Activated naive CD4-positive, alpha-beta T cell treated with anti-CD3 and anti-CD28 coated beads, Interleukin-2, amount 50 U/mL, for 24 hours (primary cell): ENCODE measurements at regions not wholly inside any gene's neighbourhood (a gene's known extent, or its start where the extent isn't known, plus 50 kb on each side); places are given as distances from the start of the nearest gene placed in this dataset.
"Not testable (repeated sequence)": the region's sequence is repeated elsewhere in the genome, so short reads cannot be mapped to it uniquely, and the experiment has no call there.

Experiments used
- H3K27ac Mint-ChIP-seq: one replicate; pipeline ENCODE4 v1.8.0; 2021; ENCODE audit warnings: mild to moderate bottlenecking, mixed read lengths
- H3K27me3 Mint-ChIP-seq: one replicate; pipeline ENCODE4 v1.8.0; 2021; ENCODE audit warnings: mixed read lengths
- H3K36me3 Mint-ChIP-seq: one replicate; pipeline ENCODE4 v1.8.0; 2021; ENCODE audit warnings: mixed read lengths
- H3K4me1 Mint-ChIP-seq: one replicate; pipeline ENCODE4 v1.8.0; 2021; ENCODE audit warnings: mixed read lengths
- H3K4me3 Mint-ChIP-seq: one replicate; pipeline ENCODE4 v1.8.0; 2021; ENCODE audit warnings: mild to moderate bottlenecking, mixed read lengths
- H3K9me3 Mint-ChIP-seq: one replicate; pipeline ENCODE4 v1.8.0; 2021; ENCODE audit warnings: mixed read lengths

DNA sequence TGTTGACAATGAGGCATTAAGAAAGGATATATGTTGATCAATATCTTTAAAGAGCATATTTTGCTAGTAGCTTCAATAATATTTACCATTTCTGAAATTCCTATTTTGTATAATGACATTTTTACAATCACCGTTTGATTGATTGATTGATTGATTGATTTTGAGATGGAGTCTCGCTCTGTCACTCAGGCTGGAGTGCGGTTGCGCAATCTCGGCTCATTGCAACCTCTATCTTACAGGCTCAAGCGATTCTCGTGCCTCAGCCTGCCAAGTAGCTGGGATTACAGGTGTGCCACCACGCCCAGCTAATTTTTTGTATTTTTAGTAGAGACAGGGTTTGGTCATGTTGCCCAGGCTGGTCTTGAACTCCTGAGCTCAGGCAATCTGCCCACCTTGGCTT is 150.9 kb upstream of the TEX13D start:
- not testable (repeated sequence) for H3K4me3 Mint-ChIP-seq, H3K36me3 Mint-ChIP-seq, H3K4me1 Mint-ChIP-seq, H3K9me3 Mint-ChIP-seq, H3K27ac Mint-ChIP-seq, H3K27me3 Mint-ChIP-seq

DNA sequence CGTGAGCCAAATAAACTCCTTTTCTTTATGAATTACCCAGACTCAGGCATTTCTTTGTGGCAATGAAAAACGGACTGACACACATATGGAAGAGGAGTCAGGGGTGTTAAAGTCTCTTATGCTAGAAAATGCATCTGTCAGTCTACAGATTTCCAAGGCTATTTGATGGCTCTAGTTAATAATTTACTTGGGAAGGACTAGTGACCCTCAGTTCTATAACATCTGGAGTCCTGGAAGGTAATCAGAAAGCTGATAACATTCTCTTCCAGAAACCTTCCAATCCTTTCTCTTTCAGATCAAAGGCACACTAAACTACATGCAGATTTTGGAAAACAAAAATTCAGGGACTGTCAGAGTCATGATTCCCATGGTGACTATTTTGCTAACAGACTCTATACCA is 142.0 kb upstream of the TEX13D start:
- no peaks in the 10 kb centered on the region for H3K9me3 Mint-ChIP-seq

DNA sequence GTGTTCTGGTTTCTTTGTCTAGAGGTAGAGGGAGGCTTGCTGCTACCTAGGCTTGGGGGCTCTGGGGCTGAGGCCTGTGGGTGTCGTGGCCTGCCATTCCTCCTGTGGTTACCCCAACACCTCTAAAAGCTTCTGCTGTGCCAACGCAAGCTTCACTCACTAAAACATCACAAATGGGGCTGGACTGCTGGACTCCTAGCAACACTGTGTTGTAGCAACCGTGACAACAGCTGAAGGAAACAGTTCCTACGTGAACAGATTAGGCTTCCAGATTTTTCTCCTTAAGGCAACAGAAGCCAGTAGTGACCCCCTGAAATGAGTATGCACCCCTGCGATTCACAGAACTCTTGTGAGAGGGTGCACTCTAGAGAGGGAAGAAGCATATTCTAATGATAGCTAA is 138.3 kb upstream of the TEX13D start:
- Mint-ChIP-seq H3K36me3 (no peaks in the 10 kb centered on the region), H3K4me3 (no peak overlapping the region), H3K9me3 (no peaks in the 10 kb centered on the region), H3K27me3 (no peaks in the 10 kb centered on the region), H3K4me1 (no peaks in the 10 kb centered on the region), H3K27ac (no peak overlapping the region)

More for the DNA sequence above, 142.0 kb upstream of the TEX13D start:
- Mint-ChIP-seq H3K36me3 (no peaks in the 10 kb centered on the region), H3K4me1 (no peaks in the 10 kb centered on the region), H3K27ac (no peak overlapping the region), H3K4me3 (no peak overlapping the region), H3K27me3 (no peaks in the 10 kb centered on the region)

DNA sequence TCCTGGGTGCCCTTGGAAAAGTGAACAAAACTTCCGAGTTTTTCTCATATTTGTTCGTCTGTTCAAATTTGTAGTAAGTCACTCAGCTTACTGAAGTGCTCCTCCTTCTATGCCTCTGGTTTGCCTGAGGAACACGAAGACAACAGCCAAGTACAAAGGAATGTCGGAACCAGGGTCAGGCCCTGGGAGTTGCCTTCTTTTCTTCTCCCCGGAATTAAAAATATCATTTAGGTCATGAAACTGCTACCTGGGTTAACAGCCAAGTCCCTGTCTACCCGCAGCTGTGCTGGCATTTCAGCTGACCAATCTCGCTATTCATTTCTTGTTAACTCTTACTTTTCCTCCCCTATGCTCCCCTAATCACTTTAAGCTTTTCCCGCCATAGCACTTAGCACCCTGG is 137.6 kb upstream of the TEX13D start:
- Mint-ChIP-seq H3K36me3 (no peaks in the 10 kb centered on the region), H3K4me3 (no peak overlapping the region), H3K27ac (no peak overlapping the region), H3K9me3 (no peaks in the 10 kb centered on the region), H3K4me1 (no peaks in the 10 kb centered on the region), H3K27me3 (no peaks in the 10 kb centered on the region)

DNA sequence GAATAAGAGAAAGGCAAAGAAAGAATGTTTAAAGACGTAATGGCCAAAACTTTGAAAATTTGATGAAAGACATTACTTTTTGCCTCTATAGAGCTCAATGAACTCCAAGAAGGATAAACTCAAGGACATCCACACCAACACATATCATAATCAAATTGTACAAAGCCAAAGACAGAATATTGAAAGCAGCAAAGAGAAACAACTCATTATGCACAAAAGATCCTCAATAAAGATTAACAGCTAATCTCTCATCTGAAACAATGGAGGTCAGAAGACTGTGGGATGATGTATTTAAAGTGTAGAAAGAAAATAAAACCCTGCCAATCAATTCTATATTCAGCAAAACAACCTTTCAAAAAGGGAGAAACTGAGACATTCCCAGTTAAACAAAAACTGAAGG is 129.1 kb upstream of the TEX13D start:
- Mint-ChIP-seq H3K4me3 (no peak overlapping the region), H3K4me1 (no peaks in the 10 kb centered on the region), H3K27me3 (no peaks in the 10 kb centered on the region), H3K27ac (no peak overlapping the region), H3K9me3 (peaks cover 5% of the 10 kb centered on the region), H3K36me3 (no peaks in the 10 kb centered on the region)

DNA sequence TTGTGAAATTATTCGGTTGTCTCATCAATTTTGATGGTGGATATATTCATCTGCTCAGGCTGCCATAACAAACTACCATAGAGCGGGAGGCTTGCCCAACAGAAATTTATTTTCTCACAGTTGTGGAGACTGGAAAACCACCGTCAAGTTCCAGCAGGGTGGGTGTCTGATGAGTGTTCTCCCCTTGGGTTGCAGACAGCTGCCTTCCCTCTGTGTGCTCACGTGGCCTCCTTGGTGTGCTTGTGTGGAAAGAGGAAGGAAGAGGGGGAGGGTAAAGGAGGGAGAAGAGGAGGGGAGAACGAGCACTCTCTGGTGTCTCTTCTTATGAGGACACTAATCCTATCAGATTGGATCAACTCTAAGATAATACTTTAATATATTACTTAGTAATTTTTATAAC is 123.8 kb upstream of the TEX13D start:
- no peaks in the 10 kb centered on the region for H3K27me3 Mint-ChIP-seq
- no peak overlapping the region for H3K27ac Mint-ChIP-seq
- H3K36me3 Mint-ChIP-seq, result no peaks in the 10 kb centered on the region
- peaks cover 22% of the 10 kb centered on the region for H3K4me1 Mint-ChIP-seq
- no peak overlapping the region for H3K4me3 Mint-ChIP-seq
- no peaks in the 10 kb centered on the region for H3K9me3 Mint-ChIP-seq

DNA sequence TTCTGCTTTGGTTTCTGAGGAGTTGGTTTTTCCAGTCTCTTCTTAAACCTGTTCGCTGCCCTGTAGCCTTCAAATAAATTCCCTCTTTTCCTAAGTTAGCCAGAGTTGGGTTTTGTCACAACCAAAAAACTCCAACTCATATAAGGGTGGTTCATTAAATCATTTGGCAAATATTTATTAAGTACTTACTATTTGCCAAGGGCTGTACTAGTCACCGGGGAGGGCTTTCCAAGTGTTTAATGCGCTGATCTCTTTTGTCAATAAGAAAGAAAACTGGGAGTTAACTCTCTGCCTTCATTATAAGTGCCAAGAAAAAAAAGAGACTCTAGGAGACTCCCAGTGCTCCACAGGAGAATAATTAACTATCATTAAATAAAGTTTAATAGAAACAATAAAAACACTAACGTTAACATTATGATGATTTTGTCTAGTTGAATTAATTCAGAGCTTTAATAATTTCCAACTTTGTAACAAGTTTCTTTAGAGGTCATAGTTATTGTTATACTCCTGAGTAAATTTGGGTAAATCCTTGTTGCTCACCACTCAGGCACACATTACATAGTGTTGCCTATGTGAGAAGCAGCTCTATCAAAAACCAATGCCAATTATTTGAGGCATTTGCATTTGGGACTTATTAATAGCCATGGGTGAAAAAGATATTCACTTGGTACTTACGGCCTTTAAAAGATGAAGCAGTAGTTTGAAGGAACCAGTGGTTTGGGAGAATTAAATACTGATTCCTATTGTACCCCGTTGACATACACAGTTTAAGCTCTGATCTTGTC is 122.5 kb upstream of the TEX13D start:
- Mint-ChIP-seq H3K36me3 (no peaks in the 10 kb centered on the region), H3K27ac (no peak overlapping the region), H3K9me3 (no peaks in the 10 kb centered on the region)

DNA sequence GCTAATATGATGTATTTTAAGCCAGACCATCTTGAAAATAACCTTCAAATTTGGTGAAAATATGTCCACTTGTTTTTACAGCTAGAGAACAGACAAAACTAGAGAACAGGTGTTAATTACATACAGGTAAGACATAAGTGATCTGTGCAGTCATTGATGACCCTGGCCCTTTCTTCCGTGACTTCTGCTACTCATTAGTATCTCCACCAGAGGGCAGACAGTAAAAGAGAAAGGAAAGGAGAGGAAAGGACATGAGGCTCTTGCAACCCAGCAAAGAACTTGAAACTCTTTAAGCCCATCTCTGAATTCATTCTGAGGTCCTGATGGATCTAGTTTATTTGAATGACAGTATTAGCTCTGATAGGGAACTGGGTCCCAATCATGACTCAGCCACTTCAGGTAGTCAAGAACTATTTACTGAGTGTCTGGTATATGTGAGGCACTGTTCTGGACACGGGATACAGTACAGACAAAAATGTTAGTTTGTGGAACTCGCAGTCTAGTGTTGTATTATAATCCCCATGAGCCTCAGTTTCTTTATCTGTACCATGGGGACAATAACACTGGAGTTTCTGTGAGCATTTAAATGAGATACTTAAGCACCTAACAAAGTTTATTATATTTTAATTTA is 121.0 kb upstream of the TEX13D start:
- H3K27ac Mint-ChIP-seq, result peak overlapping the region; percentile 17

More for the DNA sequence above, 122.5 kb upstream of the TEX13D start:
- Mint-ChIP-seq H3K27me3 (no peaks in the 10 kb centered on the region), H3K4me1 (peaks cover 31% of the 10 kb centered on the region), H3K4me3 (no peak overlapping the region)

DNA sequence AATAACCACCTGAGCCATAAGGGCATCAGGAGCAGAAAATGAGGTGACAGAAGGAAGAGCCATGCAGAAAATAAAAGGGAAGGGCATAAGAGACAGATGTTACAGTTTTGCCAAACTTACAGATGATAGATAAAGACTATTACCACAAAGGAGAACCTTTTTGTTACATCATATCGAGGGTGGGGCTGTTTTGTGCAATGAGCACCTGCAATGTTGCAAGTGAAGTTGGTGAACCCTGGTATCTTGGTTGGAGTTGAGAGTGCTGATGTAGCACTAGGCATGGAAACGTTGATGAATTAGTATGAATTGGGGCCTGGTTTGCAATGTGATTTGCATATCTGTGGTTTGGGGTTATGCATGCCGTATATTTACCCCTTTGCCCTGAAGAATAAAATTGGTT is 119.8 kb upstream of the TEX13D start:
- H3K27ac Mint-ChIP-seq, result peak overlapping the region; percentile 85
- peaks cover 1% of the 10 kb centered on the region for H3K36me3 Mint-ChIP-seq
- no peaks in the 10 kb centered on the region for H3K9me3 Mint-ChIP-seq
- H3K4me3 Mint-ChIP-seq, result no peak overlapping the region
- H3K4me1 Mint-ChIP-seq, result peaks cover 57% of the 10 kb centered on the region
- H3K27me3 Mint-ChIP-seq, result no peaks in the 10 kb centered on the region

More for the DNA sequence above, 121.0 kb upstream of the TEX13D start:
- H3K9me3 Mint-ChIP-seq, result no peaks in the 10 kb centered on the region
- H3K36me3 Mint-ChIP-seq, result peaks cover 1% of the 10 kb centered on the region
- H3K27me3 Mint-ChIP-seq, result no peaks in the 10 kb centered on the region
- H3K4me1 Mint-ChIP-seq, result peaks cover 45% of the 10 kb centered on the region
- no peak overlapping the region for H3K4me3 Mint-ChIP-seq

DNA sequence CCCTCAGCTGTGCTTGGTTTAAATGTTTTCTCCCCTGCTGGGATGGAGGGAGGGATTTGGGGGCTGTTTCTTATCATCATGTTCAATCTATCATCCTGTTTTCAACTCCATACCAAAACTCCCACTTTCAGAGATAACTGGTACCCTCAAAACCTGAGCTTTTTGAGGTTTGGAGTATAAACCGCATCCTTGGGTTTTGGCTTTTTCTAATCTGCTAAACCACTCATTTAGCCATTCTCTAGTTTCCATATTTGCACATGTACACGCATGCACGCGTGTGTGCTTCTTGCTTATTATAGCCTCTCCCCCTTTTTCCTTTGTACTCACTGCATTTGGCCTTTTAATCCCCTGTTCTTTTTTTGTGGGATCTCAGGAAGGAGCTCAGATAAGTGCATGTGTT is 116.7 kb upstream of the TEX13D start:
- no peak overlapping the region for H3K4me3 Mint-ChIP-seq
- peak overlapping the region; percentile 55 for H3K27ac Mint-ChIP-seq
- H3K27me3 Mint-ChIP-seq, result no peaks in the 10 kb centered on the region
- peaks cover 82% of the 10 kb centered on the region for H3K4me1 Mint-ChIP-seq
- H3K36me3 Mint-ChIP-seq, result peaks cover 1% of the 10 kb centered on the region
- H3K9me3 Mint-ChIP-seq, result no peaks in the 10 kb centered on the region

DNA sequence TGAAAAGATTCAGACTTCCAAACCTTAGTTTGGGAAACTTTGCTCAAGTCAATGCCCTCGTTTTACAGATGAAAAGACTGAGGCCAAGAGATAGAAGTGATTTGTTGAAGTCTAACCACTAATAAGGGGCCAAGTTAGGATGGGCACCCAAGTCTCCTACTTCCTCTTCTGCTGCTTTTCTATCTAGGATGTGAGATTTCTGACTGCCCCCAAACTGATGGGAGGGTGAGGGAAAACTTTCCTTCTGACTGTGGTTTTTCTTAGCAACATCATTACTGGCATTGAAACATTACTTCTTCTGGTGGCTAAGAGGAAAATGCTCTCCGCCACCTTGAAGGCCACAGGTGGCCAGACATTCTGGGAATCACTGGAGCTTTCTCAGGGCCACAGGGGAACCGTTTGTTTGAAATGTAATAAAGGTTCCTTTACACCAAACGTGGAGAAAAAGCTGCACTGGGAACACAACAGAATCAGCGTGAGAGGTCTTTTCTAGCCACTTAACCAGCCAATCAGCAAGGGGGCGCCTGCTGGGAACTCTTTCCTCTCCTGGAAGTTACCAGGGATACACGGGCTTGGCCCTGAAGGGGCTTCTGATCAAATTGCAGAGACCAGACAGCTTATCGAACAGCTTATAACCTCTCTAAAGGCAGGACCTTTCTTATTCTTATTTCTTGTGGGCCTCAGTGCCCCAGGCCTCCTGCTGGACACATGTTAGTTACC is 115.9 kb upstream of the TEX13D start:
- no peaks in the 10 kb centered on the region for H3K27me3 Mint-ChIP-seq
- peaks cover 83% of the 10 kb centered on the region for H3K4me1 Mint-ChIP-seq
- no peaks in the 10 kb centered on the region for H3K9me3 Mint-ChIP-seq
- peak overlapping the region; percentile 97 for H3K27ac Mint-ChIP-seq
- peak overlapping the region; percentile 15 for H3K4me3 Mint-ChIP-seq
- H3K36me3 Mint-ChIP-seq, result peaks cover 1% of the 10 kb centered on the region

DNA sequence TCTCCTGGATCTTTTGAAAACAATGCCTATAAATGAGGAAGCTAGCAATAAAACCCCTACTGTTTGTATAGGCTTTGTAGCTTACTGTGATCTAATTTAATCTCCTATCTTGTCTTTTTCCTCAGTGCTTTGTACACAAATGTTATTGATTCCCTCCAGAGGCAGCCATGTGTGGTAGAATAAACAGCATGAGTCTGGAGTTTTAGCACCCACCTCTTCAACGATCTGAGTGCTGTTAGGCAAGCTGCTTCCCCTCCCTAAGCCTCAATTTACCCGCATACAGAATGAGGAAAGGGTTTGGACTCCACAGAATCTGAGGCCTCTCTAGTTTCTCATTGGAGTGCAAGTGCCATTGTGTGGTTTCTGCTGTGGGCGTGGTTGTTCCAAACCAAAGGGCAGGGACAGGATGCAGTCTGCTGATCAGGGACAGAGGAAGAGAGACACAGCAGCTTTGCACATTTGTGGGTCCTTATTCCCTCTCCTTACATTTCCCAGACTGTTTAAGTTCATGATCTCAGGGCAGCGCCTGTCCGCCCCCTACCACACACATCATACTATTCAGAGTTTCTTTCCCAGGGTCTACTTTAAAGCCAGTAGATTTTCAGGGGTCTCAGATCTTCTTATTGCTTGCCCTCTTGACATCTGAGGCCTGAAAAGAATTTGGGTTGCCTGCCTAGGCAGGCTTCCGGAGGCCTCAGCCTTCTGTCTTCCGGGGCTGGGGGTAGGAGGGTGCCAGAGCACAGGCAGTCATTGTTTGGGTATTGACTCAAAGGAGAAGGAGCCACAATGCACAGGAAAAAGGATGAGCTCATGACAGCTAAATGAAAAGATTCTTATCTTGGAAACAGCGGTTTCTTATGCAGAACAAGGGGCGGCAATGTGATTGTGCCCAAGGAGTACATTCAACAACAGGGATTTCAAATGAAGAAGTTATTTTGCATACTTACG is 114.9 kb upstream of the TEX13D start:
- Mint-ChIP-seq H3K27ac (peak overlapping the region; percentile 97), H3K4me3 (peak overlapping the region; percentile 84), H3K9me3 (no peaks in the 10 kb centered on the region), H3K36me3 (peaks cover 1% of the 10 kb centered on the region), H3K4me1 (peaks cover 83% of the 10 kb centered on the region), H3K27me3 (no peaks in the 10 kb centered on the region)

DNA sequence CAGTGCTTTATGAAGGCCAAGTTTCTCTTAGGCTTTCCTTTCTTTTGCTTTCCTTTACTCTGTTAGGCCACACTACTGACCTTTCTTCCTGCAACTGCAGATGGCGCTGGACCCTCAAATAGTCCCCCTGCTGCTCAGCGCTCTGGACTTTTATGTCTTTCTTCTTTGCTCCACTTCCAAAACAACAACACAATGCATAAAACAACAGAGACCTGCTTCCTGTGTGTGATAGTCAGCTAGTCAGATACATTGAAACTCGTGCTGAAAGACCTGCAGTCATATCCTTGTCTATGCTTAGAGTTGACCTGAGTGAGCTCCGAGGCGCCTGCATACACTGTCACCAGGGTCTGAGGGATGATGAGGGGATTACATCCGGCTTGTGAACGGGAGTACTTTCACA is 108.9 kb upstream of the TEX13D start:
- peaks cover 48% of the 10 kb centered on the region for H3K4me1 Mint-ChIP-seq
- H3K4me3 Mint-ChIP-seq, result no peak overlapping the region
- H3K36me3 Mint-ChIP-seq, result no peaks in the 10 kb centered on the region
- H3K27me3 Mint-ChIP-seq, result no peaks in the 10 kb centered on the region
- H3K9me3 Mint-ChIP-seq, result no peaks in the 10 kb centered on the region
- H3K27ac Mint-ChIP-seq, result peak overlapping the region; percentile 53

DNA sequence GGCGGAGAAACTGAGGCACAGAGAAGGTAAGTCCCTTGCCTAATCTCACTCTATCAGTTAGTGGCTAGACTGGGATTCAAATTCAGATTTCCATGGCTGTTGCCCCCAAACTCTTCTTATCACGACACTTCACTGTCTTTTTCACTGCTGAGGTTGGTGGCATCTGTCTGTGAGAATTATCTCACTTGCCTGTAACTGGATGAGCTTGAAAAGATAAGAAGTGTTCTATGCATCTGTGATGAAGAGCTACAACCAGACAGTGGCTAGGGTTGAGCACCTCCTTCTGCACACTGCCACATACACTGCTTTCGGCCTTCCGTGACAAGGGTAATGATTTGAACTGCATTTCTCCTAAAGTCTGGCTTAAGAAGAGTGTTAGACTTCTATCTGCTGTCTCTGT is 107.9 kb upstream of the TEX13D start:
- Mint-ChIP-seq H3K27me3 (no peaks in the 10 kb centered on the region), H3K36me3 (no peaks in the 10 kb centered on the region), H3K27ac (no peak overlapping the region), H3K4me1 (peaks cover 38% of the 10 kb centered on the region), H3K9me3 (no peaks in the 10 kb centered on the region), H3K4me3 (no peak overlapping the region)

DNA sequence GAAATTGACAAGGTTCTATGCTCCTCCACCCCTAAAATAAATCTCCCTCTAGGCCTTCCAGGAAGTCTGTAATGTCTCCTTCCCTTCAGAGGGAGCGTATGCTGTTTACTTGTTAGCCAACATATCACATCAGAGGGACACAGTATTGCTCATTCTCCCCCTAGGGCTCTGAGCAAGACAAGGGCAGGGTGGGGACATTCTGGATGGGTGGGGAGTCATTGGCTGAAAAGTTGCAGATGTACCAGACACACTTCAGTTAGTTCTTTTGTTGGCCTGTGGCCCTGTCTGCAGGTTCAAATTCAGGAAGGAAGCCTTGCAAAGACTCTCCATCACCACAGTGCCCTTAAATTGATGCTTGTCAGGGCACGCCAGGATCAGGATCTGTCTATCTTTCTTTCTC is 106.3 kb upstream of the TEX13D start:
- Mint-ChIP-seq H3K9me3 (no peaks in the 10 kb centered on the region), H3K27me3 (no peaks in the 10 kb centered on the region), H3K27ac (no peak overlapping the region), H3K4me3 (no peak overlapping the region), H3K36me3 (no peaks in the 10 kb centered on the region), H3K4me1 (peaks cover 27% of the 10 kb centered on the region)
